ENCODE measurements at regions not wholly inside any gene's neighbourhood (a gene's known extent, or its start where the extent isn't known, plus 50 kb on each side); places are given as distances from the start of the nearest gene placed in this dataset.

- in situ Hi-C loops (cut with HindIII; ENCODE audit: low pct_ligation_motif_present, low pct_unique_long_range_greater_than_20kb, low sequenced_read_pairs), result no loop called here
Observed at GRCh38 chr3:189493271-189493670, 137.9 kb upstream of the TP63 start.

GRCh38 chr3:189494632-189495031, 136.6 kb upstream of the TP63 start:
- in situ Hi-C loops (cut with HindIII; ENCODE audit: low pct_ligation_motif_present, low pct_unique_long_range_greater_than_20kb, low sequenced_read_pairs), result no loop called here
- DNase-seq, result no peak

More at GRCh38 chr3:189493271-189493670, 137.9 kb upstream of the TP63 start:
- DNase-seq, result no peak

DNA sequence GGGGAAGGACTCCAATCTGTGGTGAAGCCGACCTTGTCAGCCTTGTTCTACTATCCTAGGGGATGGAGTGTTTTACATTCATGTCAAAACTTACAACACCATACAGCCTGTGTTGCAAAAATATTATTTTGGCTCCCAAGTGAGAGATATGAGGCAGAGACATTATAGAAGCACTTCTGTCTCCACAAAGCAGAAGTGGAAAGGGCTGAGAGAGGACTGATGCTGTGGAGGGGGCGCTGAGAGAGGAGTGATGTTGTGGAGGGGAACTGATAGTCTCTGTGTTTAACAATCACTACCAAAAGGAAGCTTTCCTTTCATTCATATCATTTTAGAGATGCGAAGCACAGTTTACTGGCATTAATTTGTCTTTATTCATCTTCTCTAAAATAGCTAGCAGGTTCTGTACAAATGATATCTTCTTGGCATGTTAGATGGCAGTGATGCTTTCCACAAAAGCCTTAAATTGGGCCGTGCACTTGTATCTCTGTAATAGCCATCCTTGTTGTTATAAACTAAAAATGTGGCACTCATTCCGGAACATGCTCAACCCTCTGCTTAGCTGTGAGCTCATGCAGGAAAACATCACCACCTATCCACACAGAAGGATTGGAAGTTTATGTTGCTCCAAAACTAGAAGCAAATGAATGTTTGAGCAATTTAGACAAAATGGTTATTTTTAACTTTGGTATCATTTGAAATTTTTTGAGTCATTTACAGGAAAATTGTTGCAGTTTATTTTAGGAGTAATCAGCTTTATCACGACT, 134.6 kb upstream of the TP63 start:
- no peak for DNase-seq
- in situ Hi-C loops (cut with HindIII; ENCODE audit: low pct_ligation_motif_present, low pct_unique_long_range_greater_than_20kb, low sequenced_read_pairs), result no loop called here

- in situ Hi-C loops (cut with HindIII; ENCODE audit: low pct_ligation_motif_present, low pct_unique_long_range_greater_than_20kb, low sequenced_read_pairs), result no loop called here
Observed at GRCh38 chr3:189498995-189499704, 132.0 kb upstream of the TP63 start.

GRCh38 chr3:189500299-189500698, 130.9 kb upstream of the TP63 start:
- in situ Hi-C loops (cut with HindIII; ENCODE audit: low pct_ligation_motif_present, low pct_unique_long_range_greater_than_20kb, low sequenced_read_pairs), result no loop called here
- no peak for DNase-seq

More at GRCh38 chr3:189498995-189499704, 132.0 kb upstream of the TP63 start:
- no peak for DNase-seq

GRCh38 chr3:189500798-189501495, 130.2 kb upstream of the TP63 start:
- no peak for DNase-seq
- in situ Hi-C loops (cut with HindIII; ENCODE audit: low pct_ligation_motif_present, low pct_unique_long_range_greater_than_20kb, low sequenced_read_pairs), result no loop called here

GRCh38 chr3:189502256-189502655, 128.9 kb upstream of the TP63 start:
- in situ Hi-C loops (cut with HindIII; ENCODE audit: low pct_ligation_motif_present, low pct_unique_long_range_greater_than_20kb, low sequenced_read_pairs), result no loop called here
- DNase-seq, result no peak

DNA sequence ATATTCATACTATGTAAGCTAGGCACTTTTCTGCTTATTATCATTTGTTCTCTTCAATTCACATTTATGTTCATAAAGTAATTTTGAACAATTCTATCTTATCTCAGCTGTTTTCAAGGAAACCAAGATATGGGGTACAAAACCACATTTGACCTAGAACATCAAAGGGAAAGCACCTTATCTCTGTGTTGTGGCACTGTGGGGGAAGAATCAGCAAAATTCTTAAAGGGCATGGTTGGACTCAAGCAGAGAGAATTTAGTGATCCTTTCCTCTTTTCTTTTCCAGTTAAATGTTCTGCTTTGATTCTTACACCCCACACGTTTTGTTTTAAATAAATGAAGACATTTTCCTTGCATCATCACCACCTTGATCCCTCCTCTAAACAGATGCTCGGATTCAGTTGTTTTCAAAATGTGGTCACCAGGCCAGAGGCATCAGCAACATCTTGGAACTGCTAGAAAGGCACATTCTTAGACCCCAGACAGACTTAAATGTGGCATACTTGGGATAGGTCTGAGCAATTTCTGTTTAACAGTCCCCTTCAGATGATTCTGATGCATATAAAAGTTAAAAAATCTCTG, 128.4 kb upstream of the TP63 start:
- in situ Hi-C loops (cut with HindIII; ENCODE audit: low pct_ligation_motif_present, low pct_unique_long_range_greater_than_20kb, low sequenced_read_pairs), result no loop called here
- no peak for DNase-seq

DNA sequence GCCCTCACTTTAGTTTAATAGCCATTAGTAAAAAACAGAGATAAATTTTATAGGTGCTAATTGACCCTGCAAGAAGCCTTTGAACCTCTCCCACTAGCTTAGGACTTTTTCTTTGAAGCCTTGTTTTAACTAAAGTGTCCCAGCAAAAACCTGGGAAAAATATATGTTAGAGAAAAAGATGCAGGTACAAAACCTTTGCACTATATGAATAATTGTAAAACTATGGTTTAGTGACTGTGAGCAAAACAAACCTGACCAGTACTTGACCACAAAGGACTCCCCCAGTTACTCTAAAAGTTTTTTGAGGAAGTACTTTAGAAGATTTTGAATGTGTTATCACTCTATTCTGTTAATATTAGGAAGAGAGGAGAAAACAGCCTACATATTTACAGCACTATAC, 123.3 kb upstream of the TP63 start:
- no peak for DNase-seq
- in situ Hi-C loops (cut with HindIII; ENCODE audit: low pct_ligation_motif_present, low pct_unique_long_range_greater_than_20kb, low sequenced_read_pairs), result no loop called here

GRCh38 chr3:189508784-189509501, 122.2 kb upstream of the TP63 start:
- in situ Hi-C loops (cut with HindIII; ENCODE audit: low pct_ligation_motif_present, low pct_unique_long_range_greater_than_20kb, low sequenced_read_pairs), result no loop called here
- no peak for DNase-seq

GRCh38 chr3:189512039-189512438, 119.2 kb upstream of the TP63 start:
- in situ Hi-C loops (cut with HindIII; ENCODE audit: low pct_ligation_motif_present, low pct_unique_long_range_greater_than_20kb, low sequenced_read_pairs), result no loop called here
- DNase-seq, result no peak

- in situ Hi-C loops (cut with HindIII; ENCODE audit: low pct_ligation_motif_present, low pct_unique_long_range_greater_than_20kb, low sequenced_read_pairs), result no loop called here
- DNase-seq, result no peak
Observed at GRCh38 chr3:189512821-189513220, 118.4 kb upstream of the TP63 start.

GRCh38 chr3:189513281-189514117, 117.7 kb upstream of the TP63 start:
- in situ Hi-C loops (cut with HindIII; ENCODE audit: low pct_ligation_motif_present, low pct_unique_long_range_greater_than_20kb, low sequenced_read_pairs), result no loop called here
- no peak for DNase-seq

DNA sequence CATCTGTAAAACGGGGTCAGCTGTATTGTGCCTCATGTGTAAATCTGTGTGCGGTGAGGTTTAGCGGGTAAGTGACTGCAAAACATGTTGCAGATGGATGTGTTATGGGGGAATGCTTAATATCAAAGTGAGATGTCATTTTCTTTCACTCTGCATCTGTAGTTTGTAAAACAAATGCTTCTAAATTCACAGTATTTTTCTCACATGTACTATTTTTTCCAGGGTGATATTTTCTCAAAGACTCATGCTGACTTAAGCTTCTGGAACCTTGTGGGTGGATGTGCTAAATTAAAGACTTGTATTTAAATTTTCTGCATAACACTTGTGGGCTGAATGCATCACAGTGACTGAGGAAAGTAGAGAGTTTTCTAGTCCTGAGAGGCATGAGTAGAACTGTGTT, 115.2 kb upstream of the TP63 start:
- in situ Hi-C loops (cut with HindIII; ENCODE audit: low pct_ligation_motif_present, low pct_unique_long_range_greater_than_20kb, low sequenced_read_pairs), result no loop called here
- no peak for DNase-seq

DNA sequence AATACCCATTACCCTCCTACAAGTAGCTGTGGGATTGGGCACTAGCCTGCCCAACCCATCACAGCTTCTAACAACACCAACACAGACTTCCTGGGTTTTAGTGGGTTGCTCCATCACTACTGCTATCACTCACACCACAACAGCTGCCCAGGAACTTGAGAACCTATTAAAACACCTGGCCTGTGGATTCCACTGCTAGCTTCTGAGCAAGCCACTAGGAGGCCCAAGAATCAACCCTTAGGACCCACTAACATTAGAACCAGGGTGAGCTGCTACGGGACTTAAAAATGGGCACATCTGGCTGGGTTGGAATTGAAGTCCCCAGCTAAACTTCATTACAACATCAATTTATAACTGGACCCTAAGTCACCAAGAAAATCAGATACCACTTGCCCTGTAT, 113.2 kb upstream of the TP63 start:
- no peak for DNase-seq
- in situ Hi-C loops (cut with HindIII; ENCODE audit: low pct_ligation_motif_present, low pct_unique_long_range_greater_than_20kb, low sequenced_read_pairs), result no loop called here

DNA sequence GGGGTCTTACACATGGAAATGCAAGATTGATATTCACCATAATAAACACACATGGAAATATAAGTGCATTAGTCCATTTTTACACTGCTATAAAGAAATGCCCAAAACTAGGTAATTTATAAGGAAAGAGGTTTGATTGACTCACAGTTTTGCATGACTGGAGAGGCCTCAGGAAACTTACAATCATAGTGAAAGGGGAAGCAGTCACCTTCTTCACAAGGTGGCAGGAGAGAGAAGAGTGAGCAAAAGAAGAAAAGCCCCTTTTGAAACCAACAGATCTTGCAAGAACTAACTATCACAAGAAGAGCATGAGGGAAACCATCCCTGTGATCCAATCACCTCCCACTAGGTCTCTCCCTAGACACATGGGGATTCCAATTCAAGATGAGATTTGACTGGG, 111.7 kb upstream of the TP63 start:
- in situ Hi-C loops (cut with HindIII; ENCODE audit: low pct_ligation_motif_present, low pct_unique_long_range_greater_than_20kb, low sequenced_read_pairs), result no loop called here
- no peak for DNase-seq

DNA sequence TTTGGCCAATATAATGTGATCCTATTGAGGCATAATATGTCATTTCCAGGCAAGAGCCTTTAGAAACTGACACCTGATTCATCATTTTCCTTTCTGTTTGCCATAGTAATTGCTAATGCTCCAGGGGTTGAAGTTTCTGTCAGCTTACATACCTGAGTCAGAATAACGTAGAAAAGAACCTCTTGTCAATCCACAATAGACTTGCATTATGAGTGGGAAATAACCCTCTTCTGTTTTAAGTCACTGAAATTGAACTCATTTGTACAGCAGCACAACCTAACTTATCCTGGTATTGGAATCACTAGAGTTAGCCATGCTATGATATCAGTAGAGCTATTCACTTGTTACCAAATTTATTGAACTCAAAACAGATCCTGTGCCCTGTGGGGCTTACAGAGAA, 101.7 kb upstream of the TP63 start:
- DNase-seq, result no peak
- in situ Hi-C loops (cut with HindIII; ENCODE audit: low pct_ligation_motif_present, low pct_unique_long_range_greater_than_20kb, low sequenced_read_pairs), result no loop called here

Measured in ACHN (cell line).